ENCODE measurements at regions not wholly inside any gene's neighbourhood (a gene's known extent, or its start where the extent isn't known, plus 50 kb on each side); places are given as distances from the start of the nearest gene placed in this dataset.

DNA sequence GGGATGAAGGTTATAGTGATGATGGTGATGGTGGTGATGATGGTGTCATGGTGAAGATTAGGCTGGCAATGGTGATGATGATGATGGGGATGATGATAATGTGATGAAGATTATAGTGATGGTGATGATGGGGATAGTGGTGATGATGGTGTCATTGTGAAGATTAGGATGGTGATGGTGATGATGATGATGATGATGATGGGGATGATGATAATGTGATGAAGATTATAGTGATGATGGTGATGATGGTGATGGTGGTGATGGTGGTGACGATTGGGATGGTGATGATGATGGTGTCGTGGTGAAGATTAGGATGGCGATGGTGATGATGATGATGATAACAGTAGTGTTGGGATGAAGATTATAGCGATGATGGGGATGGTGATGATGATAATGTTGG, 285.1 kb upstream of the AJAP1 start:
- DNase-seq (ENCODE audit: low spot score in 2 of 2): no peak
- no peak for TF ChIP-seq POLR2A (IDR thresholded peaks at IDR 0.05)
- TF ChIP-seq CTCF (IDR thresholded peaks at IDR 0.05): no peak
- 89 to 91% methylated on average over 4 of the region's 4 CpGs for WGBS, 2 donors
- intact Hi-C loops (cut with DNase I; ENCODE audit: low total_unique reads): no loop called here
- no peak overlapping the region for H3K4me3 ChIP-seq (ENCODE audit: low read depth, poor library complexity, severe bottlenecking)

DNA sequence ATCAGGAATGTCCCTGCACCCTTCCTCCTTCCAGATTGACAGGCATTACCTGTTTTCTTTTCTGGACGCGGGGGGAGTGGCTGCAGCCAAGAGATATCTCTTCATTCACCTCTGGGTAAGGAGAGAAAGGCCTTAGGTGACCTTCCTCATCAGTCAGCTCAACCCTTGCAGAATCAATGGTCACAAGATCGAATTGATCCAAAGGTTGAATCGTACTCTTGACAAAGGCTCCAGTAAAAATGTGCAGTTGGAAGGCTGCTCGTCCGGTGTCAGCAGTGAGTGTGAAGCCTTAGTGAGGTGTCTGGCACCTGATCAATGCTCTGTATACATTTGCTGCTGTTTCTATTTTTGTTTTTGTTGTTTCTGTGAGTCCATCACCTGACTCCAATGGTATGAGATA, 282.6 kb upstream of the AJAP1 start:
- WGBS, 2 donors: 68 to 82% methylated on average over 6 of the region's 6 CpGs
- H3K4me3 ChIP-seq (ENCODE audit: low read depth, poor library complexity, severe bottlenecking): no peak overlapping the region
- intact Hi-C loops (cut with DNase I; ENCODE audit: low total_unique reads): no loop called here
- no peak for TF ChIP-seq POLR2A (IDR thresholded peaks at IDR 0.05)
- TF ChIP-seq CTCF (IDR thresholded peaks at IDR 0.05): no peak
- no peak for DNase-seq (ENCODE audit: low spot score in 2 of 2)

GRCh38 chr1:4375812-4376211, 278.6 kb upstream of the AJAP1 start:
- intact Hi-C loops (cut with DNase I; ENCODE audit: low total_unique reads): no loop called here
- TF ChIP-seq CTCF (IDR thresholded peaks at IDR 0.05): no peak
- no peak for TF ChIP-seq POLR2A (IDR thresholded peaks at IDR 0.05)
- DNase-seq (ENCODE audit: low spot score in 2 of 2): no peak
- 68 to 81% methylated on average over 1 of the region's 1 CpG for WGBS, 2 donors
- no peak overlapping the region for H3K4me3 ChIP-seq (ENCODE audit: low read depth, poor library complexity, severe bottlenecking)

DNA sequence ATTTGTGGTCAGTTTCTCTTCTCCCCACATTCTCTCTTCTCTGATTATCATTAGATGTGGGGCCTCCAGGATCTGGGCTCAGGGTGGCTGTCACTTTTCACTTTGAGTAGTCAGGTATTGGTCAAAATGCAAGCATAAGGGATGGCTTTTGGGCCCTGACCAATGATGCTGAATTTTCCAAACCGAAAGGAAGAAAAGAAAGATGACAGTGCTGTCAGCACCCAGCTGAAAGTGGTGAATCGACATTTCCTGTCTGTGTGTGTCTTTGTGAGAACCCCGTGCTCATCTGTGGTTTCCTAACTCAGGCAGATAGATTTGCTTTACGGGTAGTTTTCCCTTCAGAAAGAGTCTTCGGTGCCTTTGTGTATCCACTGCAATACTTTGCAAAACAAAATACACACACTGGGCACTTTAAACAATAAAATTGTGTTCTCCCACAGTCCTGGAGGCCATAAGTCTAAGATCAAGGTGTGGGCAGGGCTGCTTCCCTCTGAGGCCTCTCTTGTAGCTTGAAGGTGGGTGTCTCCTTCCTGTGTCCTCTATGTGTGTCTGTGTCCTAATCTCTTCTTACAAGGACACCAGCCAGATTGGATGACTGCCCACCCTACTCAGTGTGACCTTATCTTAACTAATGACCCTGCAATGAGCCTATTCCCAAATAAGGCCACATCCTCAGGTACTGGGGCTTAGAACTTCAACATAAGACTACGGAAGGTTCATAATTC, 274.8 kb upstream of the AJAP1 start:
- DNase-seq (ENCODE audit: low spot score in 2 of 2): no peak
- TF ChIP-seq POLR2A (IDR thresholded peaks at IDR 0.05): no peak
- 79 to 85% methylated on average over 6 of the region's 6 CpGs for WGBS, 2 donors
- intact Hi-C loops (cut with DNase I; ENCODE audit: low total_unique reads): no loop called here
- no peak overlapping the region for H3K4me3 ChIP-seq (ENCODE audit: low read depth, poor library complexity, severe bottlenecking)

GRCh38 chr1:4380564-4381168, 273.7 kb upstream of the AJAP1 start:
- no peak overlapping the region for H3K4me3 ChIP-seq (ENCODE audit: low read depth, poor library complexity, severe bottlenecking)
- TF ChIP-seq CTCF (IDR thresholded peaks at IDR 0.05): no peak
- TF ChIP-seq POLR2A (IDR thresholded peaks at IDR 0.05): no peak
- no peak for DNase-seq (ENCODE audit: low spot score in 2 of 2)
- intact Hi-C loops (cut with DNase I; ENCODE audit: low total_unique reads): no loop called here
- 49 to 62% methylated on average over 3 of the region's 3 CpGs for WGBS, 2 donors

DNA sequence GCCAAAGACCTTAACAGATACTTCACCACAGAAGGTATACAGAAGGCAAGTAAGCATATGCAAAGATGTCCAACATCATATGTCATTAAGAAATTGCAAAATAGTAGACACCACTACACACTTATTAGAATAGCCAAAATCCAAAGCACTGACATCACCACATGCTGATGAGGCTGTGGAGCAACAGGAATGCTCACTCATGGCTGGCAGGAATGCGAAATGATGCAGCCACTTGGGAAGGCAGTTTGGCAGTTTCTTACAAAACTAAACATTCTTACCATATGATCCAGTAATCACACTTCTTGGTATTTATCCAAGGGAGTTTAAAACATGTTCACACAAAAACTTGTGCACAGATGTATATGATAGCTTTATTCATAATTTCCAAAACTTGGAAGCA, 261.2 kb upstream of the AJAP1 start:
- DNase-seq (ENCODE audit: low spot score in 2 of 2): no peak
- no peak for TF ChIP-seq CTCF (IDR thresholded peaks at IDR 0.05)
- TF ChIP-seq POLR2A (IDR thresholded peaks at IDR 0.05): no peak
- intact Hi-C loops (cut with DNase I; ENCODE audit: low total_unique reads): no loop called here
- no peak overlapping the region for H3K4me3 ChIP-seq (ENCODE audit: low read depth, poor library complexity, severe bottlenecking)
- WGBS, 2 donors: 38 to 88% methylated on average over 1 of the region's 1 CpG
